ENCODE measurements at regions not wholly inside any gene's neighbourhood (a gene's known extent, or its start where the extent isn't known, plus 50 kb on each side); places are given as distances from the start of the nearest gene placed in this dataset.

- no peaks in the 10 kb centered on the region for H3K36me3 Mint-ChIP-seq (ENCODE audit: low read depth, unreplicated experiment)
- H3K4me3 Mint-ChIP-seq (ENCODE audit: unreplicated experiment), result no peak overlapping the region
- no peak overlapping the region for H3K27ac Mint-ChIP-seq (ENCODE audit: unreplicated experiment)
- DNase-seq (ENCODE audit: low spot score), result no peak
- no peaks in the 10 kb centered on the region for H3K4me1 Mint-ChIP-seq (ENCODE audit: unreplicated experiment)
- TF ChIP-seq CTCF (IDR thresholded peaks at IDR 0.05; ENCODE audit: unreplicated experiment), result no peak
- H3K27me3 Mint-ChIP-seq (ENCODE audit: unreplicated experiment), result no peaks in the 10 kb centered on the region
- no peaks in the 10 kb centered on the region for H3K9me3 Mint-ChIP-seq (ENCODE audit: unreplicated experiment)
Measured at GRCh38 chr3:106589311-106589942, 720.6 kb upstream of the CBLB start.

- TF ChIP-seq CTCF (IDR thresholded peaks at IDR 0.05; ENCODE audit: unreplicated experiment), result no peak
- H3K27ac Mint-ChIP-seq (ENCODE audit: unreplicated experiment), result no peak overlapping the region
- no peaks in the 10 kb centered on the region for H3K27me3 Mint-ChIP-seq (ENCODE audit: unreplicated experiment)
- H3K4me1 Mint-ChIP-seq (ENCODE audit: unreplicated experiment), result no peaks in the 10 kb centered on the region
- H3K9me3 Mint-ChIP-seq (ENCODE audit: unreplicated experiment), result no peaks in the 10 kb centered on the region
- no peak overlapping the region for H3K4me3 Mint-ChIP-seq (ENCODE audit: unreplicated experiment)
- no peak for DNase-seq (ENCODE audit: low spot score)
- no peaks in the 10 kb centered on the region for H3K36me3 Mint-ChIP-seq (ENCODE audit: low read depth, unreplicated experiment)
Measured at GRCh38 chr3:106590216-106590615, 721.4 kb upstream of the CBLB start.

GRCh38 chr3:106593381-106593780 is 724.6 kb upstream of the CBLB start:
- no peak for DNase-seq (ENCODE audit: low spot score)
- H3K4me3 Mint-ChIP-seq (ENCODE audit: unreplicated experiment), result no peak overlapping the region
- no peaks in the 10 kb centered on the region for H3K9me3 Mint-ChIP-seq (ENCODE audit: unreplicated experiment)
- no peaks in the 10 kb centered on the region for H3K4me1 Mint-ChIP-seq (ENCODE audit: unreplicated experiment)
- H3K36me3 Mint-ChIP-seq (ENCODE audit: low read depth, unreplicated experiment), result no peaks in the 10 kb centered on the region
- H3K27me3 Mint-ChIP-seq (ENCODE audit: unreplicated experiment), result no peaks in the 10 kb centered on the region
- no peak overlapping the region for H3K27ac Mint-ChIP-seq (ENCODE audit: unreplicated experiment)
- no peak for TF ChIP-seq CTCF (IDR thresholded peaks at IDR 0.05; ENCODE audit: unreplicated experiment)

GRCh38 chr3:106609666-106610301 is 741.0 kb upstream of the CBLB start:
- Mint-ChIP-seq H3K9me3 (ENCODE audit: unreplicated experiment) (no peaks in the 10 kb centered on the region), H3K36me3 (ENCODE audit: low read depth, unreplicated experiment) (no peaks in the 10 kb centered on the region), H3K27me3 (ENCODE audit: unreplicated experiment) (peaks cover 3% of the 10 kb centered on the region), H3K27ac (ENCODE audit: unreplicated experiment) (no peak overlapping the region), H3K4me3 (ENCODE audit: unreplicated experiment) (no peak overlapping the region), H3K4me1 (ENCODE audit: unreplicated experiment) (peaks cover 4% of the 10 kb centered on the region)
- peak; percentile 70 for DNase-seq (ENCODE audit: low spot score)
- TF ChIP-seq CTCF (IDR thresholded peaks at IDR 0.05; ENCODE audit: unreplicated experiment), result peak; percentile 87

- H3K36me3 Mint-ChIP-seq (ENCODE audit: low read depth, unreplicated experiment), result no peaks in the 10 kb centered on the region
- no peak for DNase-seq (ENCODE audit: low spot score)
Measured at GRCh38 chr3:106610362-106610959, 741.6 kb upstream of the CBLB start.

More at GRCh38 chr3:106610362-106610959, 741.6 kb upstream of the CBLB start:
- Mint-ChIP-seq H3K4me1 (ENCODE audit: unreplicated experiment) (peaks cover 4% of the 10 kb centered on the region), H3K27ac (ENCODE audit: unreplicated experiment) (no peak overlapping the region), H3K27me3 (ENCODE audit: unreplicated experiment) (peaks cover 3% of the 10 kb centered on the region), H3K4me3 (ENCODE audit: unreplicated experiment) (no peak overlapping the region), H3K9me3 (ENCODE audit: unreplicated experiment) (no peaks in the 10 kb centered on the region)
- no peak for TF ChIP-seq CTCF (IDR thresholded peaks at IDR 0.05; ENCODE audit: unreplicated experiment)

Measured in endothelial cell (in vitro differentiated cells).